ENCODE measurements at regions not wholly inside any gene's neighbourhood (a gene's known extent, or its start where the extent isn't known, plus 50 kb on each side); places are given as distances from the start of the nearest gene placed in this dataset.

DNA sequence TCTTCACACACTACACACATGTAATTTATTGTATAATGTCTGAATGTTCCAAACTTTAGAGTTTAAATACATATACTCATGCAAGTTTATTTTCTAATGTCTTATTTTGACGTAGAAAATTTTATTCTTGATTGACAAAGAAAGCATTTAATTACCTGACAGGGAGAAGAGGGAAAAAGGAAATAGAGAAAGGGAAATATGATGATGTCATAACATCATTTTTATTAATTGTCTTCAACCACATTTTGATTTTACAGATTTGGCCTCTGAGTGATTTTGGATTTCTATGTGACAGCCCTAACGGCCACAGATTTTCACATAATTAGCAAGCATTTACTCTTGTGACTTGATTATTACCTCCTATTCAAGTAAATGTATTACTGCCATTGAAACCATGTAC lies 106.1 kb upstream of the FSTL4 start:
- Histone ChIP-seq H3K4me3 (replicated peaks; ENCODE audit: insufficient read depth, low read length) (no peak overlapping the region), H3K27me3 (ENCODE audit: insufficient read depth, poor library complexity, severe bottlenecking) (no peaks in the 10 kb centered on the region), H3K27ac (replicated peaks) (no peak overlapping the region)
- no peak for TF ChIP-seq SPI1 (IDR thresholded peaks at IDR 0.05; ENCODE audit: borderline replicate concordance, low read depth)
- TF ChIP-seq, protein P1, sequence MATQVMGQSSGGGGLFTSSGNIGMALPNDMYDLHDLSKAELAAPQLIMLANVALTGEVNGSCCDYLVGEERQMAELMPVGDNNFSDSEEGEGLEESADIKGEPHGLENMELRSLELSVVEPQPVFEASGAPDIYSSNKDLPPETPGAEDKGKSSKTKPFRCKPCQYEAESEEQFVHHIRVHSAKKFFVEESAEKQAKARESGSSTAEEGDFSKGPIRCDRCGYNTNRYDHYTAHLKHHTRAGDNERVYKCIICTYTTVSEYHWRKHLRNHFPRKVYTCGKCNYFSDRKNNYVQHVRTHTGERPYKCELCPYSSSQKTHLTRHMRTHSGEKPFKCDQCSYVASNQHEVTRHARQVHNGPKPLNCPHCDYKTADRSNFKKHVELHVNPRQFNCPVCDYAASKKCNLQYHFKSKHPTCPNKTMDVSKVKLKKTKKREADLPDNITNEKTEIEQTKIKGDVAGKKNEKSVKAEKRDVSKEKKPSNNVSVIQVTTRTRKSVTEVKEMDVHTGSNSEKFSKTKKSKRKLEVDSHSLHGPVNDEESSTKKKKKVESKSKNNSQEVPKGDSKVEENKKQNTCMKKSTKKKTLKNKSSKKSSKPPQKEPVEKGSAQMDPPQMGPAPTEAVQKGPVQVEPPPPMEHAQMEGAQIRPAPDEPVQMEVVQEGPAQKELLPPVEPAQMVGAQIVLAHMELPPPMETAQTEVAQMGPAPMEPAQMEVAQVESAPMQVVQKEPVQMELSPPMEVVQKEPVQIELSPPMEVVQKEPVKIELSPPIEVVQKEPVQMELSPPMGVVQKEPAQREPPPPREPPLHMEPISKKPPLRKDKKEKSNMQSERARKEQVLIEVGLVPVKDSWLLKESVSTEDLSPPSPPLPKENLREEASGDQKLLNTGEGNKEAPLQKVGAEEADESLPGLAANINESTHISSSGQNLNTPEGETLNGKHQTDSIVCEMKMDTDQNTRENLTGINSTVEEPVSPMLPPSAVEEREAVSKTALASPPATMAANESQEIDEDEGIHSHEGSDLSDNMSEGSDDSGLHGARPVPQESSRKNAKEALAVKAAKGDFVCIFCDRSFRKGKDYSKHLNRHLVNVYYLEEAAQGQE (IDR thresholded peaks at IDR 0.05; ENCODE audit: insufficient replicate concordance, low read depth) = no peak
- no peak for TF ChIP-seq GABPA (IDR thresholded peaks at IDR 0.05; ENCODE audit: low read depth)
- TF ChIP-seq POLR2AphosphoS5 (IDR thresholded peaks at IDR 0.05; ENCODE audit: low read depth) = no peak
- TF ChIP-seq, protein P2, sequence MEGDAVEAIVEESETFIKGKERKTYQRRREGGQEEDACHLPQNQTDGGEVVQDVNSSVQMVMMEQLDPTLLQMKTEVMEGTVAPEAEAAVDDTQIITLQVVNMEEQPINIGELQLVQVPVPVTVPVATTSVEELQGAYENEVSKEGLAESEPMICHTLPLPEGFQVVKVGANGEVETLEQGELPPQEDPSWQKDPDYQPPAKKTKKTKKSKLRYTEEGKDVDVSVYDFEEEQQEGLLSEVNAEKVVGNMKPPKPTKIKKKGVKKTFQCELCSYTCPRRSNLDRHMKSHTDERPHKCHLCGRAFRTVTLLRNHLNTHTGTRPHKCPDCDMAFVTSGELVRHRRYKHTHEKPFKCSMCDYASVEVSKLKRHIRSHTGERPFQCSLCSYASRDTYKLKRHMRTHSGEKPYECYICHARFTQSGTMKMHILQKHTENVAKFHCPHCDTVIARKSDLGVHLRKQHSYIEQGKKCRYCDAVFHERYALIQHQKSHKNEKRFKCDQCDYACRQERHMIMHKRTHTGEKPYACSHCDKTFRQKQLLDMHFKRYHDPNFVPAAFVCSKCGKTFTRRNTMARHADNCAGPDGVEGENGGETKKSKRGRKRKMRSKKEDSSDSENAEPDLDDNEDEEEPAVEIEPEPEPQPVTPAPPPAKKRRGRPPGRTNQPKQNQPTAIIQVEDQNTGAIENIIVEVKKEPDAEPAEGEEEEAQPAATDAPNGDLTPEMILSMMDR (IDR thresholded peaks at IDR 0.05; ENCODE audit: insufficient read depth, low read length) = no peak
- no peak for DNase-seq (ENCODE audit: low read depth in 1 of 2, low spot score in 1 of 2)

DNA sequence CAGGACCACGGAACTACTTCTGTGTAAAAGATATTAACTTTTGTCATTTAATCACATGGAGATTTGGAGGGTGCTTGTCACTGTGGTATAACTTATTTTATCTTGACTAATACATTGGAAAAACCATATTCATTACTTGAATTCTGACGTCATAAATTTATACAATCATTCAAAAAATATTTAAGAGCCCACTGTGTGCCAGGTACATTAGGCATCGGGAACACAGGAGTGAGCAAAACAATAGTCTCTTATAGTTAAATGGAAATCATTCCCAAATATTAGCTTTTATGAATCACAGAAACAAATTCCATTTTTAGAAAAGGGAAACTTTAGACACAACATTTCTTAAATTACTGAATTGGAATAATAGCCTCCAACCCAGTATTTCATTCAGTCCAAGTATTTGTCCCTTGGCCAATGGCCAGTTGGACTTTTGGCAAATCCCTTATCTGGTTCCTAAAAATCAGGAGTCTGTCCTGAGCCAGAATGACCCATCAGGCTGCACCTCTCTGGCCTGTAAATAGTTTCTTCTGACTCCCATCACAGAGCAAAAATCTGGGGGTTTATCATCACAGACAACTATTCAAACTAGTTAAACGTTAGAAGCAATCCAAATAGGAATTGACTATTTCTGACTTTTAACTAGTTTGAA lies 104.3 kb upstream of the FSTL4 start:
- Histone ChIP-seq H3K4me3 (replicated peaks; ENCODE audit: insufficient read depth, low read length) (no peak overlapping the region), H3K27me3 (ENCODE audit: insufficient read depth, poor library complexity, severe bottlenecking) (no peaks in the 10 kb centered on the region), H3K27ac (replicated peaks) (no peak overlapping the region)
- no peak for DNase-seq (ENCODE audit: low read depth in 1 of 2, low spot score in 1 of 2)
- TF ChIP-seq, protein P1 (IDR thresholded peaks at IDR 0.05; ENCODE audit: insufficient replicate concordance, low read depth) = no peak
- TF ChIP-seq SPI1 (IDR thresholded peaks at IDR 0.05; ENCODE audit: borderline replicate concordance, low read depth) (no peak), POLR2AphosphoS5 (IDR thresholded peaks at IDR 0.05; ENCODE audit: low read depth) (no peak), GABPA (IDR thresholded peaks at IDR 0.05; ENCODE audit: low read depth) (no peak)
- TF ChIP-seq, protein P2 (IDR thresholded peaks at IDR 0.05; ENCODE audit: insufficient read depth, low read length) = no peak

DNA sequence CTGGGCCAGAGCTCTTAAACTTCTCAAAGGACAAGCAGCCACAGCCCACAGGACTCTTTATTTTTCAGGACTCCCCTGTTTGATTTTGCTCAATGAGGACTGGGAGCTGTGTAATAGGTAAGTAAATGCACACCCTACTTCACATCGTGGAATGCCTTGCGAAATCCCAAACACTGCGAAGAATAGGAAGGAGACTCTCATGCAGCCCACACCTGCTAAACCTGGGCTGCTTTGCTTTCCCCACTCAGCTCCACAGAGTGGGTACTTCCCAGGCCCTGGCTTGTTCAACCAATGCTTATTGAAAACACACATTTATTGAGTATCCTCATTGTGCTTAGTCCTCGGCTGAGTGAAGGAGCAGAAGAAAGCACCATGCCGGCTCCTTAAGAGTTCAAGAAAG lies 103.3 kb upstream of the FSTL4 start:
- Histone ChIP-seq H3K27ac (replicated peaks) (no peak overlapping the region), H3K27me3 (ENCODE audit: insufficient read depth, poor library complexity, severe bottlenecking) (no peaks in the 10 kb centered on the region), H3K4me3 (replicated peaks; ENCODE audit: insufficient read depth, low read length) (no peak overlapping the region)
- TF ChIP-seq, protein P2 (IDR thresholded peaks at IDR 0.05; ENCODE audit: insufficient read depth, low read length) = no peak
- TF ChIP-seq SPI1 (IDR thresholded peaks at IDR 0.05; ENCODE audit: borderline replicate concordance, low read depth) (no peak), GABPA (IDR thresholded peaks at IDR 0.05; ENCODE audit: low read depth) (no peak), POLR2AphosphoS5 (IDR thresholded peaks at IDR 0.05; ENCODE audit: low read depth) (no peak)
- TF ChIP-seq, protein P1 (IDR thresholded peaks at IDR 0.05; ENCODE audit: insufficient replicate concordance, low read depth) = no peak
- DNase-seq (ENCODE audit: low read depth in 1 of 2, low spot score in 1 of 2) = no peak

Measured in HL-60 (cell line).